HCT116 (cell line): ENCODE measurements at regions not wholly inside any gene's neighbourhood (a gene's known extent, or its start where the extent isn't known, plus 50 kb on each side); places are given as distances from the start of the nearest gene placed in this dataset.

Source experiments
- ATAC-seq: fragments of 200-7000 bp; cut with Tn5 transposase; 2 replicates; pipeline ENCODE4 v1.9.1; 2020; ENCODE audit warnings: mild to moderate bottlenecking, moderate library complexity
- BruUV-seq: library from RNA; stranded (reverse); fragments of 400-500 nt; replicated peaks from 2 replicates; lab custom pipeline; 2021; lab: Mats Ljungman, UMichigan
- CTCF ChIA-PET: fragments of 300-600 bp; sonication (Branson Sonifier 250); formaldehyde crosslinking; loops from one replicate; lab custom pipeline; 2021; ENCODE audit warnings: antibody characterized with exemption; lab: Charles Lee
- POLR2A ChIA-PET: fragments of 300-600, 350-600 bp; sonication (Branson Sonifier 250); formaldehyde crosslinking; loops from one replicate; lab custom pipeline; 2021; ENCODE audit warnings: antibody characterized with exemption; lab: Charles Lee
- RAD21 ChIA-PET, 2 experiments: fragments of 300-600 bp; sonication (Branson Sonifier 250); formaldehyde crosslinking; loops; one replicate each; lab custom pipeline; 2023; ENCODE audit warnings: low total read pairs in 2 of 2; ENCODE audit not compliant: uncharacterized antibody in 2 of 2, unreplicated experiment in 2 of 2, low non-redundant PET in 1 of 2; lab: Charles Lee
- DNase-seq: peaks from one replicate; pipeline ENCODE4 v3.0.0-alpha.2; 2010; ENCODE audit warnings: low read depth, low spot score
- H2AFZ ChIP-seq: fragments of 200-600 bp; shearing (Covaris generic), sonication (generic); 2 replicates; pipeline ENCODE4 v1.6.1; 2017; ENCODE audit warnings: low read depth, mixed run types, mixed read lengths, antibody characterized with exemption, low read length; ENCODE audit not compliant: poor library complexity, severe bottlenecking
- H3K27ac ChIP-seq: 2 replicates; pipeline ENCODE4 v1.5.1; 2012; ENCODE audit warnings: low read depth, low read length
- H3K27me3 ChIP-seq: fragments of 200-600 bp; sonication (generic); 2 replicates; pipeline ENCODE4 v1.6.1; 2016; ENCODE audit warnings: mixed run types, low read length, mixed read lengths; ENCODE audit not compliant: insufficient read depth
- H3K36me3 ChIP-seq, 2 experiments: fragments of 200-500 bp in 1 of 2; fragments of 200-600 bp in 1 of 2; sonication (Bioruptor generic) in 1 of 2; sonication (generic) in 1 of 2; 2 replicates each; pipeline versions ENCODE4 v1.5.1 to v1.6.1; 2014 to 2016; ENCODE audit warnings: low read length in 2 of 2, inconsistent platforms in 1 of 2, mixed read lengths in 1 of 2, mixed run types in 1 of 2; ENCODE audit not compliant: insufficient read depth in 2 of 2, control insufficient read depth in 1 of 2
- H3K4me1 ChIP-seq, 2 experiments: fragments of 200-600 bp in 1 of 2; sonication (generic) in 1 of 2; 2 replicates each; pipeline versions ENCODE4 v1.5.1 to v1.6.1; 2012 to 2017; ENCODE audit warnings: low read length in 2 of 2, inconsistent platforms in 1 of 2, mild to moderate bottlenecking in 1 of 2, mixed read lengths in 1 of 2, mixed run types in 1 of 2, moderate library complexity in 1 of 2; ENCODE audit not compliant: insufficient read depth in 2 of 2, control insufficient read depth in 1 of 2
- H3K4me2 ChIP-seq: fragments of 200-600 bp; sonication (generic); 2 replicates; pipeline ENCODE4 v1.6.1; 2017; ENCODE audit warnings: mixed run types, low read length, mixed read lengths
- H3K4me3 ChIP-seq, 2 experiments: fragments of 200-600 bp in 1 of 2; sonication (generic) in 1 of 2; replicated peaks in 1 of 2; 2 replicates each; pipeline ENCODE4 v1.5.1; 2011 to 2016; ENCODE audit warnings: low read length in 2 of 2, control low read depth in 1 of 2, low read depth in 1 of 2, mild to moderate bottlenecking in 1 of 2, mixed read lengths in 1 of 2, mixed run types in 1 of 2
- H3K79me2 ChIP-seq: fragments of 200-600 bp; sonication (generic); 2 replicates; pipeline ENCODE4 v1.6.1; 2017; ENCODE audit warnings: mild to moderate bottlenecking, mixed run types, low read length, moderate library complexity, mixed read lengths; ENCODE audit not compliant: insufficient read depth
- H3K9ac ChIP-seq: fragments of 200-600 bp; sonication (generic); 2 replicates; pipeline ENCODE4 v1.6.1; 2016; ENCODE audit warnings: low read length, mixed read lengths
- H3K9me2 ChIP-seq: fragments of 200-600 bp; sonication (generic), shearing (Covaris generic); 2 replicates; pipeline ENCODE4 v1.6.1; 2017; ENCODE audit warnings: mixed run types, mild to moderate bottlenecking, moderate library complexity; ENCODE audit not compliant: insufficient read depth
- H3K9me3 ChIP-seq, 2 experiments: fragments of 200-500 bp in 1 of 2; fragments of 200-600 bp in 1 of 2; sonication (Bioruptor generic) in 1 of 2; sonication (generic) in 1 of 2; 2 replicates each; pipeline ENCODE4 v1.6.1; 2014 to 2017; ENCODE audit warnings: low read length in 2 of 2, mixed read lengths in 2 of 2, inconsistent platforms in 1 of 2, low read depth in 1 of 2, mild to moderate bottlenecking in 1 of 2, mixed run types in 1 of 2, moderate library complexity in 1 of 2; ENCODE audit not compliant: control insufficient read depth in 1 of 2, insufficient read depth in 1 of 2
- H4K20me1 ChIP-seq: fragments of 200-600 bp; sonication (generic), shearing (Covaris generic); 2 replicates; pipeline ENCODE4 v1.6.1; 2017; ENCODE audit warnings: mixed run types, mild to moderate bottlenecking, moderate library complexity; ENCODE audit not compliant: insufficient read depth
- ATF3 ChIP-seq: IDR thresholded peaks from 2 replicates; pipeline ENCODE4 v1.6.1; 2012
- CBX3 ChIP-seq: IDR thresholded peaks from 2 replicates; pipeline ENCODE4 v1.6.1; 2012; ENCODE audit warnings: low read depth
- CEBPB ChIP-seq: IDR thresholded peaks from 2 replicates; pipeline ENCODE4 v1.6.1; 2012; ENCODE audit warnings: low read depth
- CTCF ChIP-seq, 3 experiments: fragments of 200-600 bp in 1 of 3; sonication (generic) in 1 of 3; IDR thresholded peaks in 2 of 3; conservative IDR thresholded peaks in 1 of 3; 2 replicates each; pipeline ENCODE4 v1.5.1; 2012 to 2017; ENCODE audit warnings: low read depth in 2 of 3, low read length in 2 of 3, antibody characterized with exemption in 1 of 3, borderline replicate concordance in 1 of 3, control low read depth in 1 of 3, mild to moderate bottlenecking in 1 of 3, mixed read lengths in 1 of 3, mixed run types in 1 of 3, moderate library complexity in 1 of 3; ENCODE audit not compliant: insufficient read depth in 1 of 3
- EZH2 ChIP-seq: fragments of 200-600 bp; sonication (generic); IDR thresholded peaks from 2 replicates; pipeline ENCODE4 v1.6.1; 2017; ENCODE audit warnings: antibody characterized with exemption, mixed run types
- FOSL1 ChIP-seq: IDR thresholded peaks from 2 replicates; pipeline ENCODE4 v1.6.1; 2012; ENCODE audit warnings: low read depth
- MAX ChIP-seq: IDR thresholded peaks from 2 replicates; pipeline ENCODE4 v1.6.1; 2012
- SRF ChIP-seq: IDR thresholded peaks from 2 replicates; pipeline ENCODE4 v1.6.1; 2012; ENCODE audit warnings: low read depth
- TCF7L2 ChIP-seq: IDR thresholded peaks from 2 replicates; pipeline ENCODE4 v1.7.0; 2011; ENCODE audit warnings: borderline replicate concordance, inconsistent platforms; ENCODE audit not compliant: insufficient read depth, insufficient read length; ENCODE audit errors: extremely low read depth
- intact Hi-C: fragments of 100-400 bp; cut with micrococcal nuclease; formaldehyde crosslinking; loops from 2 replicates; pipeline ENCODE4 v1.10.0; 2022

- DNase-seq: no peak
- Histone ChIP-seq H3K27ac (no peak overlapping the region), H3K4me3 (no peak overlapping the region), H3K9ac (no peak overlapping the region), H3K9me3 (no peaks in the 10 kb centered on the region), H4K20me1 (no peaks in the 10 kb centered on the region), H3K4me2 (no peak overlapping the region), H3K4me1 (no peaks in the 10 kb centered on the region), H3K79me2 (no peaks in the 10 kb centered on the region), H2AFZ (no peak overlapping the region), H3K27me3 (no peaks in the 10 kb centered on the region), H3K9me2 (no peaks in the 10 kb centered on the region), H3K36me3 (no peaks in the 10 kb centered on the region)
- no peak for ATAC-seq
- TF ChIP-seq FOSL1: no peak
- TF ChIP-seq TCF7L2: no peak
- no peak for TF ChIP-seq CTCF (IDR thresholded peaks at IDR 0.05 in 2 of 3, conservative IDR thresholded peaks at IDR 0.05 in 1 of 3; ENCODE audit: borderline replicate concordance in 1 of 3, insufficient read depth in 1 of 3, low read depth in 2 of 3, low read length in 2 of 3)
- no peak for TF ChIP-seq ATF3
- no peak for TF ChIP-seq EZH2
- no peak for TF ChIP-seq CBX3
- TF ChIP-seq CEBPB: no peak
- no peak for TF ChIP-seq MAX
- TF ChIP-seq SRF: no peak
- intact Hi-C loops: no loop called here
- BruUV-seq: no TSS peak
- POLR2A ChIA-PET: no interaction called here
- RAD21 ChIA-PET: no interaction called here
- CTCF ChIA-PET: no interaction called here
Measured at GRCh38 chr5:143972068-143972467, 160.1 kb downstream of the HMHB1 start.
